ENCODE measurements at regions not wholly inside any gene's neighbourhood (a gene's known extent, or its start where the extent isn't known, plus 50 kb on each side); places are given as distances from the start of the nearest gene placed in this dataset.
A peak's percentile ranks its signal among the peaks of the same experiment; 100 is the strongest.

DNA sequence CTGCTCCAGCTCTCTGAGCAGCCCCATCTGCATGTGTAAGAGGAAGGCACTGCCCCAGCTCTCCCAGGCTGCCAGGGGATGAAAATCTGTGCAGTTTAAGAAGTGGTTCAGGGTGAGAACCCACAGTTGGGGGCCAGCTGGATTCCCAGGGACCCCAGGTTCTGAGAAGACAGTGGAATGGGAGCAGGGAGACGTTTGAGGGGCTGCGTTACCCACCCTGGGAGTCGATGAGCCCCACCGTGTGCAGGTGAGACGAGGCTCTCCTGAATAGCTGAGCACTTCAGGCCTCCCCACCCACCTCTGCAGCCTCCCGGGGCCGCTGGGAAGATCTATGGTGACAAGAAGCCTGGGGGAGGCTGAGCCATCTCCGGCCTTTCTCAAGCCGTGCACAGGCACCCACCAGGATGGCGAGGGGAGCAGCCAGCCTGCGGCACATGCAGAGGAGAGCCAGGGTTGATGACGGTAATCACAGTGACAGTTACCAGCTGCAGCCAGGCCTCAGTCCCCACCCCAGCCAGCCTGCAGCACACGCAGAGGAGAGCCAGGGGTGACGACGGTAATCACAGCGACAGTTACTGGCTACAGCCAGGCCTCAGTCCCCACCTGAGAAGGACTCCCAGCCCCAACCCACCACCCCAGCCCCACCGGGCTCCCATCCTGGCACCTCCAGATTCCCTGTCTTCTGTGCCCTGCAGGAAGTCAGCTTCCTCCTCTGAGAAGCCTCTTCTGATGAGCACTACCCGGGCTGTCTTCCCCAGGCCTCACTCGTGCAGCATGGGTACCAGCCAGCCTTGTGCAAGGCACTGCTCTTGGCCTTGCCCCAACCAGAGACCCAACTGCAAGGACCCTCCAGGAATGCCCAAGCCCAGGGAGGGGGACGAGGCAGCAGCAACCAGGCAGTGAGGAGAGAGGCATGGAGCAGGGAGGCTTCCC lies 150.8 kb upstream of the PPP1R26 start (continued):
- TF ChIP-seq RCOR1 (IDR thresholded peaks at IDR 0.05; ENCODE audit: low read depth, low read length) = no peak
- TF ChIP-seq, protein P1, sequence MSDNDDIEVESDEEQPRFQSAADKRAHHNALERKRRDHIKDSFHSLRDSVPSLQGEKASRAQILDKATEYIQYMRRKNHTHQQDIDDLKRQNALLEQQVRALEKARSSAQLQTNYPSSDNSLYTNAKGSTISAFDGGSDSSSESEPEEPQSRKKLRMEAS (IDR thresholded peaks at IDR 0.05) = no peak
- no peak for TF ChIP-seq RFX5 (IDR thresholded peaks at IDR 0.05)
- TF ChIP-seq CEBPB (IDR thresholded peaks at IDR 0.05) = no peak

DNA sequence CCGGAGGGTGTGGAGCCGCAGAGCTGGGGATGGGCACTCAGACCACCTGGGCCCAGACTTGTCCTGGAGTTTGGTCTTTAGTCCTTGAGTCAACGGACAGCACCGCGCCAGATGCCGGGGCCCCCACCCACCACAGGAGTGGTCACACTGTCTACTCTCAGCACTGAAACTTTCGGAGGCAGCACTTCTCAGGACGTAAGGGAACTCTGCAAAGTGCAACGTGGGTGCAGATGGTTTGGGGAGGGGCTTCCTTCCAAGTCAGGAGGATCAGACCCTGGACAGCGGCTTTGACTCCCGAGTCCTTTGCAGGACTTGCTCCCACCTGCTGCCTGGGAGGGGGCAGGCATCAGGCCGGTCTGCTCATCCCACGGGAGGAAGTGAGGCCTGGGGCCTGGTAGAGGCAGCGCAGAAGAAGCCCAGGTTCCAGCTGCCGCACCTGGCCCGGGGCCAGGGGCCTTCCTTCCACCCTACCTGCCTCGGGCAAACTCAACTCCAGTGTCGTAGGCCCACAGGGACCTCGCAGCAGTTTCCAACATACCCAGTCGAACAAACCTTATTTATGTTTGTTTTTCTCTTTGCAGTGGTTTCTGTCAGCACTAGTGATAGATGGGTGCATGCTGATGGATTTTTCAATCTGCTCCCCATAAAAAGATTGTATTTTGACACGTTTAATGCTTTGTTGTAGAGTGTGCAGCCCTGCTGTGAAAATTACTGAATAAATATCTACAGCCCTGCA lies 149.8 kb upstream of the PPP1R26 start:
- H3K4me1 ChIP-seq = no peaks in the 10 kb centered on the region
- ChIA-PET POLR2A (no interaction called here), CTCF (no interaction called here)
- DNase-seq (ENCODE audit: low read depth in 1 of 2, low spot score in 1 of 2) = no peak
- peaks cover 10% of the 10 kb centered on the region; the same call in 2 of the 3 replicates for H3K9me3 ChIP-seq
- TF ChIP-seq HEYL (CRISPR knock-in tag; IDR thresholded peaks at IDR 0.05) = no peak
- TF ChIP-seq JUN (IDR thresholded peaks at IDR 0.05) = no peak
- TF ChIP-seq, protein P2, sequence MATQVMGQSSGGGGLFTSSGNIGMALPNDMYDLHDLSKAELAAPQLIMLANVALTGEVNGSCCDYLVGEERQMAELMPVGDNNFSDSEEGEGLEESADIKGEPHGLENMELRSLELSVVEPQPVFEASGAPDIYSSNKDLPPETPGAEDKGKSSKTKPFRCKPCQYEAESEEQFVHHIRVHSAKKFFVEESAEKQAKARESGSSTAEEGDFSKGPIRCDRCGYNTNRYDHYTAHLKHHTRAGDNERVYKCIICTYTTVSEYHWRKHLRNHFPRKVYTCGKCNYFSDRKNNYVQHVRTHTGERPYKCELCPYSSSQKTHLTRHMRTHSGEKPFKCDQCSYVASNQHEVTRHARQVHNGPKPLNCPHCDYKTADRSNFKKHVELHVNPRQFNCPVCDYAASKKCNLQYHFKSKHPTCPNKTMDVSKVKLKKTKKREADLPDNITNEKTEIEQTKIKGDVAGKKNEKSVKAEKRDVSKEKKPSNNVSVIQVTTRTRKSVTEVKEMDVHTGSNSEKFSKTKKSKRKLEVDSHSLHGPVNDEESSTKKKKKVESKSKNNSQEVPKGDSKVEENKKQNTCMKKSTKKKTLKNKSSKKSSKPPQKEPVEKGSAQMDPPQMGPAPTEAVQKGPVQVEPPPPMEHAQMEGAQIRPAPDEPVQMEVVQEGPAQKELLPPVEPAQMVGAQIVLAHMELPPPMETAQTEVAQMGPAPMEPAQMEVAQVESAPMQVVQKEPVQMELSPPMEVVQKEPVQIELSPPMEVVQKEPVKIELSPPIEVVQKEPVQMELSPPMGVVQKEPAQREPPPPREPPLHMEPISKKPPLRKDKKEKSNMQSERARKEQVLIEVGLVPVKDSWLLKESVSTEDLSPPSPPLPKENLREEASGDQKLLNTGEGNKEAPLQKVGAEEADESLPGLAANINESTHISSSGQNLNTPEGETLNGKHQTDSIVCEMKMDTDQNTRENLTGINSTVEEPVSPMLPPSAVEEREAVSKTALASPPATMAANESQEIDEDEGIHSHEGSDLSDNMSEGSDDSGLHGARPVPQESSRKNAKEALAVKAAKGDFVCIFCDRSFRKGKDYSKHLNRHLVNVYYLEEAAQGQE (IDR thresholded peaks at IDR 0.05) = peak; percentile 53; the same call in 1 of the 2 replicates
- H3K4me2 ChIP-seq = no peak overlapping the region
- no peak overlapping the region for H3K4me3 ChIP-seq
- no peak for FAIRE-seq
- ATAC-seq = no peak
- H3K27ac ChIP-seq = no peak overlapping the region
- WGBS (ENCODE audit: missing lambda C conversion rate) = 46% methylated on average over 21 of the region's 21 CpGs

DNA sequence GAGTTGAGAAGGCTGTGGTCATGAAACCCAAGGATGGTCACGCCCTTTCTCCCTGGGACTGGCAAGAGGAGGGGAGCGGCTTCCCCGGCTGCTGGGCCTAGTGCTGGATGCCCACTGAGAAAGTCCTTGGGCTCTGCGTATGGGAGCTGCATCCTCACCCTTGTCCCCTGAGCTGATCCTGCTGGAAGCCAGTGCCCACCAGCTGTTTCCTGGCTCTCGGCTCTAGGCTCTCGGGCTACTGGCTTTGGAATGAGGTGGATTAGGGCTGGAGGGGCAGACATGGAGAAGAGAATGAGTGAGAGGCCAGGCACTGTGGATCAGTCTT lies 149.3 kb upstream of the PPP1R26 start:
- Histone ChIP-seq H3K27ac (no peak overlapping the region), H3K4me1 (no peaks in the 10 kb centered on the region), H3K9me3 (peaks cover 10% of the 10 kb centered on the region; the same call in 2 of the 3 replicates), H3K4me2 (no peak overlapping the region), H3K4me3 (no peak overlapping the region)
- TF ChIP-seq ZC3H11A (IDR thresholded peaks at IDR 0.05) (no peak), CEBPB (IDR thresholded peaks at IDR 0.05) (no peak), TP53 (CRISPR knock-in tag; IDR thresholded peaks at IDR 0.05) (no peak), MAFK (IDR thresholded peaks at IDR 0.05; ENCODE audit: partially characterized antibody) (no peak), RNF2 (IDR thresholded peaks at IDR 0.05; ENCODE audit: borderline replicate concordance, low read depth) (no peak), FOXS1 (CRISPR knock-in tag; IDR thresholded peaks at IDR 0.05) (no peak), FOSB (CRISPR knock-in tag; IDR thresholded peaks at IDR 0.05) (no peak), PHF8 (IDR thresholded peaks at IDR 0.05; ENCODE audit: borderline replicate concordance, low read depth) (no peak), RCOR1 (IDR thresholded peaks at IDR 0.05; ENCODE audit: low read depth, low read length) (no peak), KDM5A (IDR thresholded peaks at IDR 0.05) (no peak), EHF (CRISPR knock-in tag; IDR thresholded peaks at IDR 0.05) (no peak), SREBF2 (IDR thresholded peaks at IDR 0.05) (no peak)
- TF ChIP-seq, protein P3, sequence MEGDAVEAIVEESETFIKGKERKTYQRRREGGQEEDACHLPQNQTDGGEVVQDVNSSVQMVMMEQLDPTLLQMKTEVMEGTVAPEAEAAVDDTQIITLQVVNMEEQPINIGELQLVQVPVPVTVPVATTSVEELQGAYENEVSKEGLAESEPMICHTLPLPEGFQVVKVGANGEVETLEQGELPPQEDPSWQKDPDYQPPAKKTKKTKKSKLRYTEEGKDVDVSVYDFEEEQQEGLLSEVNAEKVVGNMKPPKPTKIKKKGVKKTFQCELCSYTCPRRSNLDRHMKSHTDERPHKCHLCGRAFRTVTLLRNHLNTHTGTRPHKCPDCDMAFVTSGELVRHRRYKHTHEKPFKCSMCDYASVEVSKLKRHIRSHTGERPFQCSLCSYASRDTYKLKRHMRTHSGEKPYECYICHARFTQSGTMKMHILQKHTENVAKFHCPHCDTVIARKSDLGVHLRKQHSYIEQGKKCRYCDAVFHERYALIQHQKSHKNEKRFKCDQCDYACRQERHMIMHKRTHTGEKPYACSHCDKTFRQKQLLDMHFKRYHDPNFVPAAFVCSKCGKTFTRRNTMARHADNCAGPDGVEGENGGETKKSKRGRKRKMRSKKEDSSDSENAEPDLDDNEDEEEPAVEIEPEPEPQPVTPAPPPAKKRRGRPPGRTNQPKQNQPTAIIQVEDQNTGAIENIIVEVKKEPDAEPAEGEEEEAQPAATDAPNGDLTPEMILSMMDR (IDR thresholded peaks at IDR 0.05) = no peak
- TF ChIP-seq, protein P1 (IDR thresholded peaks at IDR 0.05) = no peak
- ATAC-seq = no peak
- ChIA-PET POLR2A (no interaction called here), CTCF (interaction anchor here (1.5 kb wide), 1 partner anchor 82 kb away, joined by 4 read pairs; no protein-coding TSS in a partner anchor)
- DNase-seq (ENCODE audit: low read depth in 1 of 2, low spot score in 1 of 2) = no peak
- WGBS (ENCODE audit: missing lambda C conversion rate) = 67% methylated on average over 6 of the region's 6 CpGs
- no peak for FAIRE-seq

Data from A549 (cell line).